Hepatic stellate cell (primary cell): ENCODE measurements at regions not wholly inside any gene's neighbourhood (a gene's known extent, or its start where the extent isn't known, plus 50 kb on each side); places are given as distances from the start of the nearest gene placed in this dataset.
"Not testable (repeated sequence)": the region's sequence is repeated elsewhere in the genome, so short reads cannot be mapped to it uniquely, and the experiment has no call there.

Experiments used
- DNase-seq: peaks from one replicate; pipeline ENCODE4 v3.0.0; 2011; ENCODE audit warnings: low spot score

DNA sequence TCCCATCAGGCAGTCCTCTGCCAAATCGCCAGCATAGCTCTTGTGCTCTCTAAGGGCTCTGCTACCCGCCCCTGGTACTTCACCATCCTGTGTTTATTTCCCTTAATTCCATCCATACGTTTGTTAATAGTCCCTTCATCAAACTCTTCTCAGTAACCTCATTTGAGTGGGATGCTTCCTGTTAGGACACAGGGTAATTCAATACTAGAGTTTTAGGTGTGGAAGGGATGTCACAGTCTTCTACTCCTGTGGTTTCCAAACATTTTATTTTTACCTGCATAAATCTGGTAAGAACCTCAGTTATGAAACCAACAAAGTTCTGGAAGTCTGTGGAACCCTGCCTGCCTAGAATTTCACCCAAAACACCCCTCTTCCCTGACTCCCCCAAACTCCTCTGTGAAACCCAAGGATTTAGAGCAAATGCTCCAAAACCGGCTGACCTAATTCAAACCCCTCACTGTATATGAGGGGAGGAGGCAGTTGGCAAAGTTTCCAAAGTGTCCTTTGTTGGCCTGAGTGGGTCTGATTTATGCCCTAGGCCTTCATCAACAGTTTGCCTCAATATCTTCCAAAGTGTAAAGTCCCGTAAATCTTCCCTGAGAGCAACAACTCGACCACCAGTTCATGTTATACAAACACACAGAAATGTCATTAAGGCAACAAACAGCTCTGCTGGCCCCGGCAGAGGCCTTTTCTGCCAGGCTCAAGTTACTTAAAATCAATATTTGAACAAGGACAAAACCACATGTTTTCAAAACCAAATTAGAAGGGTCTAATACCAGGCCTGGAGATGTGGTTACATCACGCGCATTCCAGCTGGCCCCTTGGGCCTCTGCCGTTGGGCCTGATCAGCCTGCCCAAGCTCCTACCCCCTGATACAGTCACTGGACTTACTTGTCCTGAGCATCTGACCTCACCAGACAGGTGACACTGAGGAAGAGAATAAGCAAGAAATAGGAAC, 82.4 kb upstream of the FGGY start:
- no peak for DNase-seq

DNA sequence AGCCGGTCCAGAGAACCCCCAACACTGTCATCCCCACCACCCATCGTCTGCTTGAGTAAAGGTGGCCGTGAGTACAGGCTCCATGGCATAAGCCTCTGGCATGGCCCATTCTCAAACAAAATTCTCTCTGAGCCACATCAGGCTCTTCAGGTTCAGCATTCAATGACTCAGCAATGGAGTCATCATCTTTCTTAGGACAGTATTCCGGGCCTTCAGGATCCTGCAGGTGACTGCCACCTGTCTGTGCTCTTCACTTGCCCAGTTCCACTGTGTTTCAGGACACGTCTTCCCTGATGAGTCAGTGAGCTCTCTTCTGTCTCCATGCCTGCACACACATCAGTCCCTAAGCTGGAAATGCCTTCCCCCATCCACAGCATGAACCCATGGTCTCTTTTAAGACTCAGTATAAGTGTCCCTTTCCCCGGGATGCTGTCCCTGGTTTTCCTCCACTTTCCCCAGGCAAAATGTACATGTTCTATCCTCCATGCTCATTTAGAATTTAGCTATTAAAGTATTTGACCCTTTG, 81.1 kb upstream of the FGGY start:
- DNase-seq, result no peak

DNA sequence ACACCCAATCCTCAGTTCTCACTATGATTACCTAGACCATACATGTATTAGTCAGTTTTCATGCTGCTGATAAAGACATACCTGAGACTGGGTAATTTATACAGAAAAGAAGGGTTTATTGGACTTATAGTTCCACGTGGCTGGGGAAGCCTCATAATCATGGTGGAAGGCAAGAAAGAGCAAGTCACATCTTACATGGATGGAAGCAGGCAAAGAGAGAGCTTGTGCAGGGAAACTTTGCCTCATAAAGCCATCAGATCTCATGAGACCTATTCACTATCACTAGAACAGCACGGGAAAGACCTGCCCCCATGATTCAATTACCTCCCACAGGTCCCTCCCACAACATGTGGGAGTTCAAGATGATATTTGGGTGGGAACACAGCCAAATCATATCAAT, 79.5 kb upstream of the FGGY start:
- not testable (repeated sequence) for DNase-seq

DNA sequence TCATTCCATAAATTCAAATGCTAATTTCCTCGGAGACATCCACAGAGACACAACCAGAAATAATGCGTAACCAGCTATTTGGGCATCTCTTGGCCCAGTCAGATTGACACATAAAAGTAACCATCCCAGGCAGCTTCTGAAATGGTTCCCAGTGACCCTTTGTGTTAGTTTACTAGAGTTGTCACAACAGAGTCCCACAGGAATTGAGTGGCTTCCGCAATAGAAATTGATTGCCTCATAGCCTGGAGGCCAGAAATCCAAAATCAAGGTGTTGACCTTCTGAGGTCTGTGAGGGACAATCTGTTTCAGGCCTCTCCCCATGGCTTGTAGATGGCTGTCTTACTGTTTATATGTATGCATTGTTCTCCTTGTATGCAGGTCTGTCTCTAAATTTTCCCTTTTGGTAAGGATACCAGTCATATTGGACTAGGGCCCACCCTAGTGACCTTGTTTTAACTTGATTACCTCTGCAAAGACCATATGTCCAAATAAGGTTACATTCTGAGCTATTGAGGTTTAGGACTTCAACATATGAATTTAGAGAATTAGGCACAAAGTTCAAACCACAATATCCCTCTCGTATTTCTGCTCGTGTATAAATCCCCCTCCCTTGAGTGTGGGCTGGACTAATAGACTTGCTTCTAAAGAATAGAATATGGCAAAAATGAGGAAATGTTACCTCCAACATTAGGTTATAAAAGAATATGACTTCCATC, 78.2 kb upstream of the FGGY start:
- DNase-seq, result no peak

DNA sequence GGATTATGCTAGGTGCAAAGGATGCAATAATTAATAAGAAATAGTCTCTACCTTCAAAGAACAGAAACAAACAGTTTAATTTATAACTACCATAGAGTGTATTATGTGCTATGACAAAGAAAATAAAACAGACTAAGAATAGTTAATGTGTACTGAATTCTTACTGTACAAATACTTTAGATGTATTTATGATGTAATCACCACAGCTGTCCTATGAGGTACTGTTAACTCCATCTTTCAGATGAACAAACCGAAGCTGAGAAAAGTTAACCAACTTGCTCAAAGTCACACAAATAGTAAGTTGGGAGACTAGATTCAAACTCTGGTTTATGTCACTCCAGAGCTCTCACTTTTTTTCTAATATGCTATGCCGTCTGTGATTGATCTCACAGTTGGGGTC, 77.0 kb upstream of the FGGY start:
- no peak for DNase-seq

DNA sequence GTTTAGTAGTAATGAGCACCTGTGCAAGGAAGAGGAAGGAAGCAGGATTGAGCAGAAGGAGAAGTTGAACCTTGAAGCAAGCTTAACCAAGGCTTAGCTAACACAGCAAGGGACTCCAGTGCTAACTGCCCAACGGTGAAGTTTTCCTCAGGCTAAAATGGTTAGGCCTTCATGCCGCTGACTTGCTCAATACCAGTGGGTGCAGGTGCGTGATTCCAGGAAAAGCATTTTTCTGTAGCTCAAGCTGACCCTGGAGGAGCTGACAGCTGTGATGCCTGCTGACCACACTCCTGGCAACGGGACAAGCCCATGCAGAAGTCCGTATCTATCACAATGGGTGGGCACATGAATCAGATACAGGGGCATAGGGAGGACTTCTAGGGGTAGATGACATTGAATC, 76.5 kb upstream of the FGGY start:
- DNase-seq, result no peak

DNA sequence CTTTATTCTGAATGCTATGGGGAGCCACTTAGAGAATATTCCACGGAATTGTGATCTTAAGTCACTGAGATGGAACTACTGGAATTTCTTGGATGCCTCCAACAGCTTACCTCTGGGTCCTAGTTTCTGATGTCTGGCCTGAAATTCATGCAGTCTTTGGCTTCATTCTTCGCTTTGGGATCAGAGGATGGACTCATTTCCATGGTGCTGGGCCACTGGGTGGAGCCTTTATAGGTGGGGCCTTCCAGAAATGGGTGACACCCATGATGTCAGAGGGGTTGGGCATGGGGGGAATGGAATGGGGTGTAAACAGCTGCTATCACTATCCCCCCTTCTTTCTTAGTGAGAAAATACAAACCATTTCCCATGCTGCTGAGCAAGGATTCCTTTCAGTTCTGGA, 73.7 kb upstream of the FGGY start:
- DNase-seq, result no peak

DNA sequence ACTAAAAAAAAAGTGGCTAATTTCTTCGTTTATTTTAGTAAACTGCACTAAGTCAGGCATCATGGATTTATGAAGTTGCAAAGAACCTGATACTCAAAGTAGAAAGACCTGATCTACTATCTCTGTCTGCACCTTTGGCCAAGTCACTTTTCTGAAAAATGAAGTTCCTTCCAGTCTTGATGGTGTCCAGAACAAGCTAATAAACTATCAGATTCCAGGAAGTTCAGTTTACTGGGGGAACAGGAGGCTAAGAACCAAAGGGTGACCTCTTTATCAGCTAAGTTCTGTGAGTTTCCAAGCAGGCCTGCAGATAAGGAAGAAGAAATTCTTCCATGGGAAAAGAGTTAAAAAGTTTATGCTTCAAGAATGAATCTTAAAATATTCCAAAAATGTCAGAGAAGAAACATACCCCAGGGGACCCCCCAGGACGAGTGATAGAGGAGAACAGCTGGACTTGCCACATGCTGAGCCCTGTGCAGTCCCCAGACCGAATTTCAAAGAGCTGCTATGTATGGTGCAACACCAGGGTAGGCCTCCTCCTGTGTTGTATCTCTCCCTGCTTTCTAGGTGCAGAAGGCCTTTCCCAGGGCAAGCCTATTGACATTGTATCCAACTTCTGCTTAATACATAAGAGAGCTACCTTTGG, 72.8 kb upstream of the FGGY start:
- no peak for DNase-seq

DNA sequence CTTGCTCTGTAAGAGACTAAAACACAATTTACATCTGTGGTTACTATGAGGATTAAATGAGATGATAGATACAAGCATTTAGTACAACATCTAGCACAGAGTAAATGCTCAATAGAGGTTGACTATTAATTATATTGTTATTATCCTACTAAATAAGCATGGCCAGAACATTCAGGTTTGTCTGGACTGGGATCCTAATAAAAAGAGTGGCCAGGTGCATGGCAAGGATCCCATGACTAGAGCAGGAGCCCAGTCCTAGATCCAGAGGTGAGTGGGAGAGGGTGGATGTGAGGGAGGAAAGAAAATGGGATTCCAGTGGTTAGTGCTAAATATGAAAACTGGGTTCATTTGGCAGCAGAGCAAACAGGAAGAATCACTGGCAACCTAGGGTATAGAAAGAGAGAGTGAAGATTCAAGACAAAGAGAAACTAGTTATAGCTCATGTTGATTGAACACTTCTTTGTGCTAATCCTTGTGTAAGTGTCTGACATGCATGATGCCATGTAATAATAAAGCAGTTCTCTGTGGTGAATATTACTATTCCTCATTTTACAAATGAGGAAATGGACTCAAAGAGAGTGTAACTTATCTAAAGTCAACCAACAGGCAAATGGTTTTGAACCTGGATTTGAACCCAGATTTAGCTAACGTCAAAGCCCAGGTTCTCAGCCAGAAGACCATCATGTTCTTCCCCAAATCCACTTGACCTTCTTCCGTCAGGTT, 71.1 kb upstream of the FGGY start:
- no peak for DNase-seq

DNA sequence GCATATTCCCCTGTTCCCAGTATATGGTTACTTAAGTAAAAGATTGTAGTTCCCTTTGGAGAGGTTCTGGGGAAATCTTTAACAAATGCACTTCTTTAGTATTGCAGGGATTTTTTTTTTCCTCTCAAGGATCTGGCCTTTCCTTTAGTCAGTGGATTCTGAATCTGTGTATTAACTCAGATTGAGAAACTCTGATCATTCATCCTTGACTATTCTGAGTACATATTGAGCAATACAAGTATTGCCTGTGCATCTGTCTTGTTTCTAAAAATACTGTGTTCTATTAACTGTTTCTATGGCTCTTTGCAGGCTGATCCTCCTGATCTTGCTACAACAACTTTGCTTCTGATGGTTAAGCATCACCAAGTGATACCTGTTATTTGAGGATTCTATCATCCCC, 67.8 kb upstream of the FGGY start:
- DNase-seq, result no peak

DNA sequence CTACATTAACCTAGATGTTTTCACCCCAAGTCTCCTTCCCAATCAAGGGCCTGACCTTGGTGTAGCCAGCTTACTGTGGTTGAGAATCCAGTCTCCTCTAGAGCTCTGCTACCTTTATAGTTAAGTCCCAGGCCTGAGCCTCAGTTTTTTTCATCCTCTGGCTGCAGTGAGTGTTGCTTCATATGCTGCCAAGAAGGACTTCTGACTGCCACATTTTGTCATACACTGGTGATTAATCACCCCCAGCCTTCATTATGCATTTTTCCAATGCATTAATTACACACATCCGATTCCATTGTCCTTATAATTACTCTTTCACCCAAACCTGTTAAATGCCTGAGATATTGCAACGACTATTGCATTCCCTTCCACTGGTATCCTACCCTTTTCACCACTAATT, 66.3 kb upstream of the FGGY start:
- DNase-seq, result no peak

DNA sequence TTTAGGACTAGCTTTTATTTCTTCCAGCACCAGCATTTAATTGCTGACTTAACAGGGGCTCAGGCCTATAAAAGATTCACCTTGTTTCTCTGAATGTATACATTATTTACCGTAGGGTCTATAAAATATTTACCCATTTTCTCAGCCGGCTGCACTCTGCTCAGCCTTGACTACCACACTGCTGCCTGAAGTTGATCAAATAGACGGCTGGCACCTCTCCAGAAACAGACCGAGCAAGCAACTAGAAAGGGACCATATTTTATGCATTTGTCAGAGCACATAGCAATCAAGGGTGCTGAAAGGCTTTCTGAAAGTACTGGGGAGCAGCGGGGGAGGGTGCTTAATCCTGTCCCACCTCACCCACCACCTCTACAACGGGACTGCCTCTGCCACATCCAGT, 64.7 kb upstream of the FGGY start:
- no peak for DNase-seq

DNA sequence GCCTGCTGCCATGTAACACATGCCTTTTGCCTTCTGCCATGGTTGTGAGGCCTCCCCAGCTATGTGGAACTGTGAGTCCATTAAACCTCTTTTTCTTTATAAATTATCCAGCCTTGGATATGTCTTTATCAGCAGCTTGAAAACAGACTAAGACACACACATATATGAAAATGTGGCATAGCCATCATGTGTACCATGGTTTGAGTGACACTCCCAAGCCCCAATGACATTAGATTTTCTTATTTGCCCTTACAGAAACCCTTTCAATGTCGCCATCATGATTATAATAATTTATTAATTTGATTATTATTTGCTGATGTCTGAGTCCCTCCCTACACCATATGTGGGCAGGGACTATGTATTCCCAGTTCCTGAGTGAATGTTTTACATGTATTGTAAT, 63.5 kb upstream of the FGGY start:
- no peak for DNase-seq

DNA sequence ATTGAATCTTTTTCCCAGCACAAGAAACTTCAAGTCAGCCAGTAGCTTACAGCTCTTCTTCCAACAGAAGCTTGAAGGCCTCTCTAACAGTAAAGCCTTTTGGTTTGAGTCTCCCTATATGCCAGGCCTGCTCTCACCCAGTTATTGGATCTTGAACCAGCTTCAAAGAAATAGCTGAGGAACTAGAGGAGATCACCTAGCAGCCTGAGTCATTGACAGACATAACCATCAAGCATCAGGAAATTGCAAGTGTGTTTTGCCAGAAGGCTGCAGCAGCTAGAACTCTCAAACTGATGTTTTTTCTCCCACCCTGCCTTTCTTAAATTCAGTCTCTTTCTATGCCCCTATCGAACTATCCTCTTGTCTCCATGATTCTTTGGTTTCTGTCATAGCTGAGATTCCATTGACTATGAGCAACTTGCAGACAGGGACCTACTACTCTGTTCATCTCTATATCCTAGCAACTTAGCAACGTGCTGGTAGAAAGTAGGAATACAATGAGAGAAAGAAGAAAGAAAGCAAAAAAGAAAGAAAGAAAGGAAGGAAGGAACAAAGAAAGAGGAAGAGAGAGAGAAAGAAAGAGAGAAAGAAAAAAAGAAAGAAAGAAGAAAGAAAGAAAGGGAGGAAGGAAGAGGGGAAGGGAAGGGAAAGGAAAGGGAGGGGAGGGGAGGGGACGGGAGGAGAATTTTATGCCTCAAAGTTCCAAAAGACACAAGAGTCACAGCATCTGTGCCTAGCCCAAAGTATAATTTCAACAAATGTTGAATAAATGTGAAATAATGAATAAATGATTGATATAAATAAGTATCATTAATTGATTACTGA, 60.0 kb upstream of the FGGY start:
- DNase-seq, result no peak

DNA sequence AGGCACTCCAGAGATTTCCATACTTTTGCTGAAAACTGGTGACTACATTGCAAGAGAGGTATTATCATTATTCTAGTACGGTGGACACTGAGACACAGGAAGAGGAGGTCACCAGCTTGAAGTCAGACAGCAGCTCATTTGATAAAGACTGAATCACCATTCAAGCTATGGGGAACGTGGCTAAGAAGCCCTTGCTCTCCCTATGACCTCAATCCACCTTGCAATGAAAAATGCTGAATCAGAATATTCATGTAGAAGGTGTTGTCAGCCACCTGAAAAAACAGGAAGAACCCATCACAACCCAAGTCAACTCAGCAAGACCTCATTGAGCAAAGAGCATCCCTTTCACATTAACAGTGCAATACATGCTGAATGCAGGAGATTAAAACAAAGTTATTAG, 59.0 kb upstream of the FGGY start:
- DNase-seq, result no peak

DNA sequence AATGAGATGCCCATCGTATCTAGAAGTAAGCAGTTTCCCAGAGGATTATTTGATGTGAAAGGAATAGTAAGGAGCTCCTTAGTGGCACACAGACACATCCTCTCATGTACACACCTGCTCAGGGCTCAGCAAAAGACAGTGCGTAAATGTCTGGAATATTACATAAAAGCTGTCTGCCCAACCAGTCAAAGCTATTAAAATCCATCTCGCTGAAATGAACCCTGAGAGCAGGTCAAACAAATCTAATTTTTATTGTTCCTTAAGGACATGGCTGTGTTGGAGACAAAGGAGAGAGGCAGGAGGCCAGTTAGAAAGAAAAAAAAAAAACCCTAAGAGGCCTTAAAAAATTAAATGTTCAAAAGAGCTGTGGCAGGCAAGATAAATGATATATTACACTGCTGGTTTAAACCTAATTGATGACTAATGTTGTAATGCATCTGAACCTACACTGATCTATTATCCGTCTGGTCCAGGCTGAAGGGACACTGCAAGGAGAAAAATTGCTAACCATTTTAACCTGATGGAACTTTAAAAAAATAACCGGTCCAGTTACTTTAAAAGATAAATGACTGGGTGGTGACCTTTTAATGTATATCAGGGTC, 58.5 kb upstream of the FGGY start:
- no peak for DNase-seq

DNA sequence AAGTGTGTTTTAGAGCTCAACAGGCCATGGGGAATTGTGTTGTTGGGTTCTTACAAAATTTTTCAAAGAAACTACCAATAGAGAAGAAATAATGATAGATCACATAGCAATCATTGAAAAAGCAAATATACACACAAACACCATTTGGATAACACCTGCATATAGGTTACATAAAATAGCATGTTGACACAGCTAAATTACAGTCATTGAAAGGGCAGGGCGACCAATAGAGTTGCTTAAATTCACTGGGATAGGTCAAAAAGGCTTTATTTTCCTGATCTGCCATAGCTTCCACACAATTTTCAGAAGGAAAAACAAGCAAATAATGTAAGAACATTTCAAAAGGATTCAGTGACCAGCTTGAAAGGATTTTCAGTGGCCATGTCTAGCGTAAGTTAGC, 57.9 kb upstream of the FGGY start:
- no peak for DNase-seq

DNA sequence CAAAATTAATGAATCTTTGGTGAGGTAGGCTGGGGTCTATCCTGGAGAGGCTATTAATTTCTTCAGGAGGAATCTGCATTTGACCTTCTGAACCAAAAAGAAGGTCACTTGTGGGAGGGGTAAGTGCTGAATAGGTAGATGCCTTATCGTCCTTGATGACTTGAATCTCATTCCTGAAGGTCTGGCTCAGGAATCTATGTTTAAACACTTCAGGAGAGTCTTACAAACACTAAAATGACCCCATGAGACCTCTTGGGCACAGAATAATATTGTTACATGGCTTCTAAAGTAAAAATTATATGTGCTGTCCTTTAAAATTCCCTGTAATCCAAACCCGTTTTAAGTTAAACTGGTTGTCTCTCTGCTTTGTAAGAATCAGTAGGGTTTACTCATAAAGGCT, 55.0 kb upstream of the FGGY start:
- DNase-seq, result no peak

DNA sequence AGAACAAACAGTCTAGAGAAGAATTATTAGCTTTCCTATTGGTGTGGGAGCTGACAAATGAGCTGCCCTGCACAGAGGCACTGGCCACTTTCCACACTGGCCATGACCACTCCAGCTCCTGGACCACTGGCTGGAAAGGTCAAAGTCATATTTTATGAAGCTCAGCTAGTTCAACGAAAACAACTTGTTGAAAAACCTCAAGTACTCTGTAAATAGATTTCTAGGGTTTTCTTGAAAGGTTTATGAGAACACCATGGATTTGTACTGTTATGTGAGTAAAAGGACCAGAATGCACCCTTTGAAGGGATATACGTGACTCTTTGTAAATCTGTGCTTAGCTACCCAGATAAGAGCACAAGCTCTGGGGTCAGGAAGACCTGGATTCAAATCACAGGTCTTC, 54.5 kb upstream of the FGGY start:
- DNase-seq, result no peak

DNA sequence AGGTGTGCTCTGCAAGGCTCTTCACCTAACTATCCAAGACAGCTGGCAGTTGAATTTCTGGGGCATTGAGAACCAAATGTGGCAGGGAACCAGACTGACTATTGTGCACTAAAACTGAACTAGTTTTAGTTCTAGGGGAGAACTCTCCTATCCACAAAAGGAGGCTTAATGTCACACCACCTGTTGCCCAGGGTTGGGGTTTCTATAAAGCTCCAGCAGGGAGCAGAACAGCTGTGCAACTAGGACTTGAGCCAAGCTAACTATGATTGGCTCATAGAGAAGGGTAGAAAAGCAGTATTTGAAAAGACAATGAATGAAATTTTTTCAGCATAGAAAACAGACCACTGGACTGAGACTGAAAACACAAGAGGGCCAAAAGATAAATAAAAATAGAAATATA, 53.3 kb upstream of the FGGY start:
- DNase-seq, result no peak

DNA sequence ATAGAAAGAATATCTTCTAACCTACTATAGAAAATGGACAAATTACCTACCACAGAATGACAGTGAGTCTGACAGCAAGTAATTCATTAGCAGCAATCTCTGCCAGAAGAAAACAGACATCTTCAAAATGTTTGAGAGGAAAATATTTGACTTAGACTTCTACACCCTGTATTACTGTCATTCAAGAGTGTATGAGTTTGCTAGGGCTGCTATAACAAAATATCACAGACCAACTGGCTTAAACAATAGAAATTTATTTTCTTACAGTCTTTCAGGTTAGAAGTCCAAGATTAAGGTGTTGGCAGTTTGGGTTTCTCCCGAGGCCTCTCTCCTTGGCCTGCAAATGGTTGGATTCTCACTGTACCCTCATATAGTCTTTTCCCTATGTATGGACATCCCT, 52.9 kb upstream of the FGGY start:
- DNase-seq, result no peak
